ENCODE measurements at regions not wholly inside any gene's neighbourhood (a gene's known extent, or its start where the extent isn't known, plus 50 kb on each side); places are given as distances from the start of the nearest gene placed in this dataset.

DNA sequence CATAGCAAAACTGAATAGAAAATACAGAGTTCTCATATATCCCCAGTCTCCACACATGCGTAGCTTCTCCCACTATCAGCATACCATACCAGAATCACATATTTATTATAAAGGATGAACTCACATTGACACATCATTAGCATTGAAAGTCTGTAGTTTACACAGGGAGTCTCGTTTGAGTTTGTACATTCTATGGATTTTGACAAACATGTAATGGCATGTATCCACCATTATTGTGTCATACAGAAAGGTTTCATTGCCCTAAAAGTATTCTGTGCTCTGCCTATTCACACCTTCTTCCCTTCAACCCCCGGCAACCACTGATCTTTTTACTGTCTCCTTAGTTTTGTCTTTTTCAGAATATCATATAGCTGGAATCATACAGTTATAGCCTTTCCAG is 562.4 kb downstream of the KCTD8 start:
- TF ChIP-seq CTCF (conservative IDR thresholded peaks at IDR 0.05; ENCODE audit: low read depth, low read length) (no peak), EZH2 (IDR thresholded peaks at IDR 0.05; ENCODE audit: borderline replicate concordance, low read depth, low read length, poor library complexity, severe bottlenecking) (no peak)
